ENCODE measurements at regions not wholly inside any gene's neighbourhood (a gene's known extent, or its start where the extent isn't known, plus 50 kb on each side); places are given as distances from the start of the nearest gene placed in this dataset.

- peaks cover 55% of the 10 kb centered on the region for H3K4me1 Mint-ChIP-seq (ENCODE audit: unreplicated experiment)
- H3K4me3 Mint-ChIP-seq (ENCODE audit: unreplicated experiment), result no peak overlapping the region
- H3K9me3 Mint-ChIP-seq (ENCODE audit: unreplicated experiment), result peaks cover 5% of the 10 kb centered on the region
- TF ChIP-seq, protein P1, sequence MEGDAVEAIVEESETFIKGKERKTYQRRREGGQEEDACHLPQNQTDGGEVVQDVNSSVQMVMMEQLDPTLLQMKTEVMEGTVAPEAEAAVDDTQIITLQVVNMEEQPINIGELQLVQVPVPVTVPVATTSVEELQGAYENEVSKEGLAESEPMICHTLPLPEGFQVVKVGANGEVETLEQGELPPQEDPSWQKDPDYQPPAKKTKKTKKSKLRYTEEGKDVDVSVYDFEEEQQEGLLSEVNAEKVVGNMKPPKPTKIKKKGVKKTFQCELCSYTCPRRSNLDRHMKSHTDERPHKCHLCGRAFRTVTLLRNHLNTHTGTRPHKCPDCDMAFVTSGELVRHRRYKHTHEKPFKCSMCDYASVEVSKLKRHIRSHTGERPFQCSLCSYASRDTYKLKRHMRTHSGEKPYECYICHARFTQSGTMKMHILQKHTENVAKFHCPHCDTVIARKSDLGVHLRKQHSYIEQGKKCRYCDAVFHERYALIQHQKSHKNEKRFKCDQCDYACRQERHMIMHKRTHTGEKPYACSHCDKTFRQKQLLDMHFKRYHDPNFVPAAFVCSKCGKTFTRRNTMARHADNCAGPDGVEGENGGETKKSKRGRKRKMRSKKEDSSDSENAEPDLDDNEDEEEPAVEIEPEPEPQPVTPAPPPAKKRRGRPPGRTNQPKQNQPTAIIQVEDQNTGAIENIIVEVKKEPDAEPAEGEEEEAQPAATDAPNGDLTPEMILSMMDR (IDR thresholded peaks at IDR 0.05), result no peak
- H3K27ac Mint-ChIP-seq (ENCODE audit: unreplicated experiment), result no peak overlapping the region
- H3K27me3 Mint-ChIP-seq (ENCODE audit: unreplicated experiment), result no peaks in the 10 kb centered on the region
- H3K36me3 Mint-ChIP-seq (ENCODE audit: unreplicated experiment), result no peaks in the 10 kb centered on the region
- no peak for DNase-seq (ENCODE audit: extremely low spot score, unreplicated experiment)
These were observed 530.8 kb upstream of the CLINT1 start for GRCh38 chr5:158389786-158390185.

GRCh38 chr5:158388021-158388420 lies 529.1 kb upstream of the CLINT1 start:
- Mint-ChIP-seq H3K27ac (ENCODE audit: unreplicated experiment) (no peak overlapping the region), H3K27me3 (ENCODE audit: unreplicated experiment) (no peaks in the 10 kb centered on the region), H3K9me3 (ENCODE audit: unreplicated experiment) (peaks cover 5% of the 10 kb centered on the region), H3K4me1 (ENCODE audit: unreplicated experiment) (peaks cover 63% of the 10 kb centered on the region), H3K36me3 (ENCODE audit: unreplicated experiment) (no peaks in the 10 kb centered on the region), H3K4me3 (ENCODE audit: unreplicated experiment) (no peak overlapping the region)
- TF ChIP-seq, protein P1 (IDR thresholded peaks at IDR 0.05), result no peak
- no peak for DNase-seq (ENCODE audit: extremely low spot score, unreplicated experiment)

GRCh38 chr5:158387499-158387898 lies 528.6 kb upstream of the CLINT1 start:
- H3K4me3 Mint-ChIP-seq (ENCODE audit: unreplicated experiment), result no peak overlapping the region
- no peaks in the 10 kb centered on the region for H3K27me3 Mint-ChIP-seq (ENCODE audit: unreplicated experiment)
- TF ChIP-seq, protein P1 (IDR thresholded peaks at IDR 0.05), result no peak

GRCh38 chr5:158385982-158386381 lies 527.0 kb upstream of the CLINT1 start:
- Mint-ChIP-seq H3K4me3 (ENCODE audit: unreplicated experiment) (no peak overlapping the region), H3K36me3 (ENCODE audit: unreplicated experiment) (no peaks in the 10 kb centered on the region), H3K4me1 (ENCODE audit: unreplicated experiment) (peaks cover 62% of the 10 kb centered on the region), H3K9me3 (ENCODE audit: unreplicated experiment) (peaks cover 5% of the 10 kb centered on the region), H3K27ac (ENCODE audit: unreplicated experiment) (peak overlapping the region; percentile 95), H3K27me3 (ENCODE audit: unreplicated experiment) (no peaks in the 10 kb centered on the region)
- no peak for DNase-seq (ENCODE audit: extremely low spot score, unreplicated experiment)
- TF ChIP-seq, protein P1 (IDR thresholded peaks at IDR 0.05), result no peak

More at GRCh38 chr5:158387499-158387898, 528.6 kb upstream of the CLINT1 start:
- Mint-ChIP-seq H3K4me1 (ENCODE audit: unreplicated experiment) (peaks cover 63% of the 10 kb centered on the region), H3K36me3 (ENCODE audit: unreplicated experiment) (no peaks in the 10 kb centered on the region), H3K27ac (ENCODE audit: unreplicated experiment) (no peak overlapping the region), H3K9me3 (ENCODE audit: unreplicated experiment) (peaks cover 5% of the 10 kb centered on the region)
- DNase-seq (ENCODE audit: extremely low spot score, unreplicated experiment), result no peak

- peak overlapping the region; percentile 95 for H3K27ac Mint-ChIP-seq (ENCODE audit: unreplicated experiment)
- peaks cover 58% of the 10 kb centered on the region for H3K4me1 Mint-ChIP-seq (ENCODE audit: unreplicated experiment)
- peaks cover 5% of the 10 kb centered on the region for H3K9me3 Mint-ChIP-seq (ENCODE audit: unreplicated experiment)
- no peaks in the 10 kb centered on the region for H3K36me3 Mint-ChIP-seq (ENCODE audit: unreplicated experiment)
- no peak overlapping the region for H3K4me3 Mint-ChIP-seq (ENCODE audit: unreplicated experiment)
- no peaks in the 10 kb centered on the region for H3K27me3 Mint-ChIP-seq (ENCODE audit: unreplicated experiment)
- TF ChIP-seq, protein P1 (IDR thresholded peaks at IDR 0.05), result no peak
- DNase-seq (ENCODE audit: extremely low spot score, unreplicated experiment), result peak; percentile 90
These were observed 525.9 kb upstream of the CLINT1 start for GRCh38 chr5:158384535-158385481.
